H1 (cell line): ENCODE measurements at regions not wholly inside any gene's neighbourhood (a gene's known extent, or its start where the extent isn't known, plus 50 kb on each side); places are given as distances from the start of the nearest gene placed in this dataset.

Source experiments
- CTCF ChIA-PET: fragments of 300-600 bp; sonication (Branson Sonifier 250); formaldehyde crosslinking; loops from one replicate; lab custom pipeline; 2021; ENCODE audit not compliant: partially characterized antibody; lab: Charles Lee
- POLR2A ChIA-PET: fragments of 300-600 bp; sonication (Branson Sonifier 250); formaldehyde crosslinking; loops from one replicate; lab custom pipeline; 2021; ENCODE audit warnings: inconsistent platforms; ENCODE audit not compliant: partially characterized antibody; lab: Charles Lee
- DNase-seq, 2 experiments: peaks; one replicate each; pipeline versions ENCODE4 v3.0.0 to v3.0.0-alpha.2; 2010 to 2022; ENCODE audit warnings: low spot score in 2 of 2, low read depth in 1 of 2, mixed read lengths in 1 of 2
- FAIRE-seq: peaks from 2 replicates; lab custom pipeline; 2011; peaks lifted over from hg19 to GRCh38; lab: Jason Lieb, UNC
- H2AFZ ChIP-seq: 2 replicates; pipeline ENCODE4 v1.8.1; 2012; ENCODE audit warnings: low read length, inconsistent platforms
- H2AK5ac ChIP-seq: 2 replicates; pipeline ENCODE4 v1.6.1; 2013; ENCODE audit warnings: low read depth, low read length
- H2BK120ac ChIP-seq: replicated peaks from 2 replicates; pipeline ENCODE3; 2013; ENCODE audit warnings: low read depth, low read length, inconsistent platforms
- H2BK12ac ChIP-seq: 2 replicates; pipeline ENCODE4 v1.6.1; 2013; ENCODE audit warnings: low read depth, low read length
- H2BK15ac ChIP-seq: 2 replicates; pipeline ENCODE4 v1.6.1; 2013; ENCODE audit warnings: low read length
- H2BK20ac ChIP-seq: 2 replicates; pipeline ENCODE4 v1.6.1; 2013; ENCODE audit warnings: low read length
- H2BK5ac ChIP-seq: 2 replicates; pipeline ENCODE4 v1.6.1; 2013; ENCODE audit warnings: low read depth, low read length
- H3K14ac ChIP-seq: 2 replicates; pipeline ENCODE4 v1.6.1; 2013; ENCODE audit warnings: inconsistent platforms; ENCODE audit not compliant: insufficient read length
- H3K18ac ChIP-seq: 2 replicates; pipeline ENCODE4 v1.6.1; 2013; ENCODE audit warnings: low read length; ENCODE audit errors: extremely low read depth
- H3K23ac ChIP-seq: 2 replicates; pipeline ENCODE4 v1.6.1; 2013; ENCODE audit warnings: inconsistent platforms; ENCODE audit not compliant: insufficient read length
- H3K23me2 ChIP-seq: 2 replicates; pipeline ENCODE4 v1.6.1; 2013; ENCODE audit warnings: low read depth, low read length
- H3K27ac ChIP-seq: 2 replicates; pipeline ENCODE4 v1.6.1; 2011; ENCODE audit warnings: low read depth, low read length, inconsistent platforms
- H3K27me3 ChIP-seq, 4 experiments: replicated peaks in 1 of 4; 1 replicate in 1 of 4; 2 replicates in 3 of 4; pipeline versions ENCODE4 v1.6.1 to v1.8.1; 2011 to 2013; ENCODE audit warnings: low read length in 3 of 4, mild to moderate bottlenecking in 3 of 4, inconsistent platforms in 2 of 4, mixed read lengths in 2 of 4, moderate library complexity in 1 of 4; ENCODE audit not compliant: control insufficient read depth in 3 of 4, insufficient read depth in 3 of 4; ENCODE audit errors: extremely low read depth in 1 of 4
- H3K36me3 ChIP-seq, 4 experiments: 2 replicates each; pipeline versions ENCODE4 v1.6.1 to v1.8.1; 2011 to 2013; ENCODE audit warnings: mild to moderate bottlenecking in 4 of 4, low read length in 3 of 4, moderate library complexity in 2 of 4, control low read depth in 1 of 4, inconsistent platforms in 1 of 4; ENCODE audit not compliant: insufficient read depth in 4 of 4, control insufficient read depth in 2 of 4
- H3K4ac ChIP-seq: replicated peaks from 2 replicates; pipeline ENCODE3; 2013; ENCODE audit warnings: low read length, low read depth, mixed read lengths, inconsistent platforms; ENCODE audit not compliant: insufficient read length
- H3K4me1 ChIP-seq, 4 experiments: replicated peaks in 1 of 4; 1 replicate in 1 of 4; 2 replicates in 3 of 4; pipeline versions ENCODE4 v1.6.1 to v1.8.1; 2011 to 2013; ENCODE audit warnings: low read length in 3 of 4, inconsistent platforms in 2 of 4, mixed read lengths in 1 of 4; ENCODE audit not compliant: insufficient read depth in 4 of 4, control insufficient read depth in 3 of 4
- H3K4me2 ChIP-seq, 2 experiments: 2 replicates each; pipeline versions ENCODE4 v1.6.1 to v1.8.1; 2011 to 2013; ENCODE audit warnings: low read depth in 2 of 2, low read length in 2 of 2, control low read depth in 1 of 2, inconsistent platforms in 1 of 2, mild to moderate bottlenecking in 1 of 2; ENCODE audit not compliant: insufficient read depth in 1 of 2
- H3K4me3 ChIP-seq, 4 experiments: fragments of 200-600, 300-600 bp in 1 of 4; sonication (generic), shearing (Covaris generic), sonication (Bioruptor Twin) in 1 of 4; 2 replicates each; pipeline versions ENCODE4 v1.5.1 to v1.8.1; 2011 to 2016; ENCODE audit warnings: low read length in 4 of 4, low read depth in 3 of 4, control low read depth in 2 of 4, inconsistent platforms in 2 of 4, mild to moderate bottlenecking in 2 of 4, mixed read lengths in 1 of 4, moderate library complexity in 1 of 4; ENCODE audit not compliant: insufficient read depth in 2 of 4; ENCODE audit errors: extremely low read depth in 1 of 4
- H3K56ac ChIP-seq: replicated peaks from 2 replicates; pipeline ENCODE3; 2013; ENCODE audit warnings: low read depth, mild to moderate bottlenecking, mixed read lengths, low read length, inconsistent platforms; ENCODE audit not compliant: insufficient read length
- H3K79me1 ChIP-seq: 2 replicates; pipeline ENCODE4 v1.6.1; 2013; ENCODE audit warnings: low read depth, low read length, control low read depth
- H3K79me2 ChIP-seq, 2 experiments: 2 replicates each; pipeline versions ENCODE4 v1.6.1 to v1.8.1; 2012 to 2013; ENCODE audit warnings: low read length in 2 of 2, mild to moderate bottlenecking in 2 of 2, inconsistent platforms in 1 of 2; ENCODE audit not compliant: insufficient read depth in 2 of 2, control insufficient read depth in 1 of 2
- H3K9ac ChIP-seq, 4 experiments: replicated peaks in 1 of 4; 1 replicate in 1 of 4; 2 replicates in 3 of 4; pipeline versions ENCODE4 v1.6.1 to v1.8.1; 2011 to 2013; ENCODE audit warnings: low read depth in 3 of 4, low read length in 3 of 4, control low read depth in 2 of 4, mild to moderate bottlenecking in 2 of 4, moderate library complexity in 2 of 4, inconsistent platforms in 1 of 4; ENCODE audit errors: extremely low read depth in 1 of 4
- H3K9me3 ChIP-seq, 2 experiments: 2 replicates each; pipeline versions ENCODE4 v1.6.1 to v1.8.1; 2012 to 2013; ENCODE audit warnings: mild to moderate bottlenecking in 2 of 2, moderate library complexity in 2 of 2, control low read depth in 1 of 2, inconsistent platforms in 1 of 2, low read depth in 1 of 2, low read length in 1 of 2, mixed read lengths in 1 of 2; ENCODE audit not compliant: insufficient read depth in 2 of 2
- H4K20me1 ChIP-seq, 2 experiments: replicated peaks in 1 of 2; 2 replicates each; pipeline versions ENCODE3 to v1.8.1; 2011 to 2013; ENCODE audit warnings: inconsistent platforms in 2 of 2, low read length in 2 of 2, mild to moderate bottlenecking in 1 of 2; ENCODE audit not compliant: insufficient read depth in 2 of 2, control insufficient read depth in 1 of 2
- H4K5ac ChIP-seq: 2 replicates; pipeline ENCODE4 v1.6.1; 2013; ENCODE audit warnings: low read length, low read depth, mixed read lengths, inconsistent platforms; ENCODE audit not compliant: insufficient read length
- H4K8ac ChIP-seq: 2 replicates; pipeline ENCODE4 v1.8.0; 2013; ENCODE audit warnings: mild to moderate bottlenecking, moderate library complexity, low read length, inconsistent platforms; ENCODE audit not compliant: insufficient read depth; ENCODE audit errors: extremely low read depth
- H4K91ac ChIP-seq: replicated peaks from 2 replicates; pipeline ENCODE3; 2013; ENCODE audit warnings: low read length, mixed read lengths, inconsistent platforms; ENCODE audit not compliant: insufficient read length
- ASH2L ChIP-seq: fragments of 200-600, 300-600 bp; sonication (generic); IDR thresholded peaks from one replicate; pipeline ENCODE4 v1.7.1; 2017; ENCODE audit warnings: low read length
- CBX8 ChIP-seq: fragments of 300-800, 300-1000 bp; sonication (generic); IDR thresholded peaks from 2 replicates; pipeline ENCODE4 v1.7.1; 2016; ENCODE audit warnings: low read depth, low read length, borderline replicate concordance
- E2F6 ChIP-seq: IDR thresholded peaks from 2 replicates; pipeline ENCODE4 v1.6.1; 2012; ENCODE audit warnings: inconsistent platforms
- EZH2 ChIP-seq: fragments of 200-600 bp; sonication (generic); IDR thresholded peaks from 2 replicates; pipeline ENCODE4 v1.7.1; 2012; ENCODE audit warnings: low read depth, mild to moderate bottlenecking, moderate library complexity, low read length, inconsistent platforms; ENCODE audit not compliant: severe bottlenecking
- KDM4A ChIP-seq: IDR thresholded peaks from one replicate; pipeline ENCODE4 v1.7.1; 2012; ENCODE audit warnings: low read depth, mild to moderate bottlenecking, moderate library complexity, low read length, inconsistent platforms; ENCODE audit not compliant: severe bottlenecking
- KDM5A ChIP-seq: fragments of 200-600 bp; IDR thresholded peaks from 2 replicates; pipeline ENCODE4 v1.7.1; 2012; ENCODE audit warnings: mild to moderate bottlenecking, low read length, inconsistent platforms, mixed read lengths
- PHF8 ChIP-seq: fragments of 200-600 bp; sonication (generic); conservative IDR thresholded peaks from 2 replicates; pipeline ENCODE4 v1.7.1; 2012; ENCODE audit warnings: low read depth, mild to moderate bottlenecking, inconsistent platforms, low read length, moderate library complexity
- POLR2A ChIP-seq, 2 experiments: IDR thresholded peaks; 1 replicate in 1 of 2; 2 replicates in 1 of 2; pipeline ENCODE4 v1.6.1; 2011; ENCODE audit warnings: low read depth in 2 of 2, low read length in 2 of 2, mild to moderate bottlenecking in 2 of 2; ENCODE audit errors: control extremely low read depth in 1 of 2
- SP1 ChIP-seq: IDR thresholded peaks from 2 replicates; pipeline ENCODE4 v1.6.1; 2011; ENCODE audit warnings: low read depth, low read length
- SP2 ChIP-seq: IDR thresholded peaks from 2 replicates; pipeline ENCODE4 v1.6.1; 2012; ENCODE audit warnings: mild to moderate bottlenecking, low read length, inconsistent platforms
- TAF1 ChIP-seq: IDR thresholded peaks from 2 replicates; pipeline ENCODE4 v1.6.1; 2011; ENCODE audit warnings: mild to moderate bottlenecking, low read depth, low read length
- WGBS, 2 experiments: shearing (Covaris generic) in 1 of 2; methylation state at CpG; one replicate each; pipeline versions ENCODE4 v1.1.6 to v1.1.7; 2013 to 2015; ENCODE audit warnings: low lambda C conversion rate in 2 of 2, mixed read lengths in 2 of 2, inconsistent platforms in 1 of 2, low coverage in 1 of 2, missing lambda C conversion rate in 1 of 2; ENCODE audit not compliant: insufficient replicate concordance in 2 of 2, insufficient coverage in 1 of 2, insufficient read length in 1 of 2; ENCODE audit errors: extremely low coverage in 1 of 2, missing lambda C conversion rate in 1 of 2; 5-methylcytosine and 5-hydroxymethylcytosine counted together
- TF ChIP-seq, protein P1 (sequence below): IDR thresholded peaks from 2 replicates; pipeline ENCODE4 v1.6.1; 2011; ENCODE audit warnings: low read length, improper control_type of control experiment

DNA sequence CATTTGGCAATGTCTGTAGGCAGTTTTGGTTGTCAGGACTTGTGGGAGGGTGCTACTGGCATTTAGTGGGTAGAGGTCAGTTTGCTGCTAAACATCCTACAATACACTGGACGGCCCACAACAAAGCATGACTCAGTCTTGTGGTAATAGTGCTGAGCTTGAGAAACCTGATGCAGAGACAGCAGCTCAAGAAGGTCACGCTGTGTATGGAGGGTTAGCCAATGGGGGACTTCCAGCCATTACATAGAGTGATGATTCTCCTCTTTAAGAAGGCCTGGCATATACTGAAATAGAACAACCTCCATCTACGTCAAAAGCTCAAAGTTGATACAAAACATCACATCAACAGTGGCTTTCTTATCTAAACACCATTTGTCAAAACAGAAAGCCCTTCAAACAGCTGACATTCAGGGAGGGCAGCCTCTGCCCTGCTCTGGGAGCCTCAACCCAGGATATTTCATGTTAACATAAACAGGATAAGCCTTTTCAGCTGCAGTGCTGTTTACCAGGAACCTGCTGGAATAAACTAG, 143.0 kb downstream of the GPBP1 start:
- H4K5ac ChIP-seq: no peak overlapping the region
- no peak overlapping the region for H4K8ac ChIP-seq
- no peaks in the 10 kb centered on the region for H4K20me1 ChIP-seq
- WGBS, 2 experiments: 96% methylated on average over 3 of the region's 3 CpGs; no CpG with 5 or more reads in 1 of the 2 experiments
- no peak overlapping the region for H4K91ac ChIP-seq
- H2BK5ac ChIP-seq: no peak overlapping the region
- H3K9ac ChIP-seq: no peak overlapping the region
- no peaks in the 10 kb centered on the region for H3K4me1 ChIP-seq
- H2BK20ac ChIP-seq: no peak overlapping the region
- FAIRE-seq (no peak), DNase-seq (no peak)
- H3K36me3 ChIP-seq: no peaks in the 10 kb centered on the region
- no peak overlapping the region for H2AK5ac ChIP-seq
- H2BK15ac ChIP-seq: no peak overlapping the region
- H2BK12ac ChIP-seq: no peak overlapping the region
- no peak overlapping the region for H3K4ac ChIP-seq
- H3K23me2 ChIP-seq: no peaks in the 10 kb centered on the region
- no peak overlapping the region for H2AFZ ChIP-seq
- H3K18ac ChIP-seq: no peak overlapping the region
- H2BK120ac ChIP-seq: no peak overlapping the region
- H3K79me2 ChIP-seq: no peaks in the 10 kb centered on the region
- no peak overlapping the region for H3K4me2 ChIP-seq
- no peak overlapping the region for H3K27ac ChIP-seq
- no peak overlapping the region for H3K4me3 ChIP-seq
- CTCF ChIA-PET: interaction anchor here (0.7 to 1.4 kb wide), 8 partner anchors 11 to 1147 kb away, joined by 3 to 6 read pairs (median 3); no protein-coding TSS in a partner anchor
- no peaks in the 10 kb centered on the region for H3K79me1 ChIP-seq
- no peaks in the 10 kb centered on the region for H3K9me3 ChIP-seq
- no peak overlapping the region for H3K56ac ChIP-seq
- no peak overlapping the region for H3K23ac ChIP-seq
- POLR2A ChIA-PET: no interaction called here
- no peaks in the 10 kb centered on the region for H3K27me3 ChIP-seq
- no peak overlapping the region for H3K14ac ChIP-seq
- TF ChIP-seq ASH2L (no peak), POLR2A (IDR thresholded peaks at IDR 0.05; ENCODE audit: control extremely low read depth in 1 of 2, low read depth in 2 of 2, low read length in 2 of 2) (no peak), PHF8 (no peak), KDM5A (no peak), EZH2 (no peak), SP1 (no peak), E2F6 (no peak), TAF1 (no peak), CBX8 (no peak), KDM4A (no peak), SP2 (no peak)
- TF ChIP-seq, protein P1, sequence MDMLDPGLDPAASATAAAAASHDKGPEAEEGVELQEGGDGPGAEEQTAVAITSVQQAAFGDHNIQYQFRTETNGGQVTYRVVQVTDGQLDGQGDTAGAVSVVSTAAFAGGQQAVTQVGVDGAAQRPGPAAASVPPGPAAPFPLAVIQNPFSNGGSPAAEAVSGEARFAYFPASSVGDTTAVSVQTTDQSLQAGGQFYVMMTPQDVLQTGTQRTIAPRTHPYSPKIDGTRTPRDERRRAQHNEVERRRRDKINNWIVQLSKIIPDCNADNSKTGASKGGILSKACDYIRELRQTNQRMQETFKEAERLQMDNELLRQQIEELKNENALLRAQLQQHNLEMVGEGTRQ: no peak
